Right ventricle myocardium superior (tissue), 1 donor: ENCODE measurements at regions not wholly inside any gene's neighbourhood (a gene's known extent, or its start where the extent isn't known, plus 50 kb on each side); places are given as distances from the start of the nearest gene placed in this dataset.
A peak's percentile ranks its signal among the peaks of the same experiment; 100 is the strongest.

Experiments
- ATAC-seq: fragments of 200-7000 bp; cut with Tn5 transposase; one replicate; pipeline ENCODE4 v1.9.1; 2020; ENCODE audit warnings: mild to moderate bottlenecking; ENCODE audit not compliant: poor library complexity
- DNase-seq: peaks from one replicate; pipeline ENCODE4 v3.0.0-alpha.2; 2020
- intact Hi-C: fragments of 100-400 bp; cut with DNase I; formaldehyde crosslinking; loops from one replicate; pipeline ENCODE4 v1.11.2; 2022
- donor health status: DM: no; HTN: yes; CAD: no; lungs with severe emphysema.

DNA sequence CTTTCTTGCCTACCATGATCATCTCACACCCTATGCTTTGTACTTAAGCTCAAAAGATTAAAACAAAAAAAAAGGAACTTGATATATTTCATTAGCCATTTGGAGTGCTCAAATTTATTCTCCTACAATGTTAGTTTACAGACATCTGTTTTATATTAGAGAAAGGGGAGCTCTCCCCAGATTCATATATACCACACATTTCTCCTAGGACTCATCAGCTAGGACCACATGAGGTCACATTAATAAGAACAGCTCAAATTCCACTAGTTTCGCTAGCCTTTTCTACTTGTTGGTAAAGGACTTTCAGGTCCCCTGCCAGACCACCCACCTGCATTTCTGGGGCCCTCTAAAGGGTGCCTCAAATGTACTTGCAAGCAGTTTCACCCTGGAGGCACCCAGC is 151.2 kb upstream of the MMADHC start:
- ATAC-seq (no peak), DNase-seq (no peak)
- intact Hi-C loops = no loop called here

- DNase-seq = no peak
- ATAC-seq = no peak
- intact Hi-C loops = no loop called here
These were observed 150.3 kb upstream of the MMADHC start for GRCh38 chr2:149737896-149738295.

DNA sequence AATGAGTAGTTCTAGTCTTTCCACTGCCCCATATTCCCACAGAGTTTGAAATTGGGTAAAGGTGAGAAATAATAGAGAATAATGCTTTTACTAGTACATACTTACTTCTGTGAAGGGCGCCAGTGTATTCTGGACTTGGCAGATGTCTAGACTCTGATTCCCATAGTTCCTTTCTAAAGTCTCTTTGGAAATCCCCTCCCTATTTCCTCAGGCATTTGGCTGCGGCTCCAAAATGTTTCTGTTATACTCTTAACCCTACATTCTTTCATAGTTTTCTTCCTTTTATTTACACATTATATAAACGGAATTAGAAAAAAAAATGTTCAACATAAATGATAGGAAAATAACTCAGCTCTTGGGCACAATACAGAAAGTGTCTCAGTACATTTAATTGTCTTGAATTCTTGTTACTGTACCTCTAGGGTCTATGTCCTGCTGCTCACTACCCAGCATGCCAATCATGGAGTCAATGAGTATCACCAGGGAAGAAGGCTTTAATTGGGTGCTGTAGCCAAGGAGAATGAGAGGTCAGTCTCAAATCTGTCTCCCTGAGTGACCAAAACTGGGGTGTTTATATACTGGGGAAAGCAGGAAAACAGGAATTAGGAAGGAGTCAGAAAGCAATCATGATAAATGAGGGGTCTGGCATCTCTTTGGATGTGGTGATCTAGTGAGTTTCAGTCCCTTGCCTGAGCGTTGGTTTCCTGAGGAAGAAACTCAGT is 147.8 kb upstream of the MMADHC start:
- no peak for DNase-seq
- no peak for ATAC-seq
- intact Hi-C loops = no loop called here

DNA sequence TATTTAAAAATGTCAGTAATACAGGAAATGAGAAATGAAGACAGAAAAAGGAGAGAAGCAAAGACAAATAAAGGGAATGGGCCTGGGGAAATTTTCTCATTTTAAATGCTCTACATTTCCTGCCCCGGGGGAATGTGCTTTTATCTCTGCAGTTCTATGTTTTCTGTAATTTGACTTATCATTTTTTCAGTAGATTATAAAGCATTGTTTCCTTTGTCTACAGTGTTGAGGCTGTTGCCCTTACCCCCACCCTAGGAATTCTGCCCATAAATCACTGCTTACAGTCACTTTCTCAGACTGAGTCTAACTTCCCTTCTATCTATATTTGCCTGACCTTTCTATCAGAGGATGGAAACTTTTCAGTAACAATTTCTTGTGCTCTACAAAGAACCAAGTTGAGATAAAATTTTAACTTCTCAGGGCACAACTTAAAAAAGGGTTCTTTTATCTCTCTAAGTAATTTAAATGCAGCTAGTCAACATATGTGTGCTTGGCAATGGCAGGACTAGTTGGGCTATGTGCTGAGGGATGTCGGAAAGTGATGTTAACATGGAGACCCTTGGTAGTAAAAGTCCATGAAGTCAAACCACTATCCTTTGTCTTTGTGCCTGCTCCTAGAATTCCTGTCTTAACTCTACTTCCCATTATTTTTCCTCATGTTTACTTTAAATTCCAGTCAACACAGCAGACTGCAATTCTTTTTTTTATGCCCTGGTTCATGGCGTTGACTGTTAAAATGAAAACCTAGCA is 146.5 kb upstream of the MMADHC start:
- ATAC-seq (no peak), DNase-seq (no peak)
- intact Hi-C loops = no loop called here

GRCh38 chr2:149732730-149733290 is 145.2 kb upstream of the MMADHC start:
- intact Hi-C loops = no loop called here
- ATAC-seq (no peak), DNase-seq (no peak)

GRCh38 chr2:149732001-149732685 is 144.6 kb upstream of the MMADHC start:
- DNase-seq (no peak), ATAC-seq (no peak)
- intact Hi-C loops = no loop called here

- no peak for DNase-seq
- intact Hi-C loops = no loop called here
- peak; percentile 67 for ATAC-seq
These were observed 143.5 kb upstream of the MMADHC start for GRCh38 chr2:149731079-149731478.

DNA sequence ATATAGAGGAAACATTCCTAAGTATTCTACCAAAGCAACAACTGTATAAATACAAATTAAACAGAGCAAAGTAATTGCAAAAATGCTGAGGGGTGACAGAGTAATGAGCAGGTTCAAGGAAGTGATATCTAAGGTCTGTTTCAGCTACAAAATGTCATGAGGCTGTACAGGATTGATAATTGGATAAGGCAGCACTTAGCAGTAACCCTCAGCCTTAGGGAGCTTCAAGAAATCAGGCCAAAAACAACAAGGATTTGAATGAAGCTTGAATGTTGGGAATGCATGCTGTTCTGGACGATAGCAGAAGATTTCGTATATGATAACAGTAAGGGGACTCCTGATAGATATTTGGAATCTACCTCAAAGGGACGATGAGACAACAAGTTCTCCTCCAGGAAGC is 142.0 kb upstream of the MMADHC start:
- intact Hi-C loops = no loop called here
- DNase-seq = no peak

GRCh38 chr2:149727927-149728326 is 140.4 kb upstream of the MMADHC start:
- no peak for ATAC-seq
- DNase-seq = no peak
- intact Hi-C loops = no loop called here

More for the DNA sequence above, 142.0 kb upstream of the MMADHC start:
- no peak for ATAC-seq

DNA sequence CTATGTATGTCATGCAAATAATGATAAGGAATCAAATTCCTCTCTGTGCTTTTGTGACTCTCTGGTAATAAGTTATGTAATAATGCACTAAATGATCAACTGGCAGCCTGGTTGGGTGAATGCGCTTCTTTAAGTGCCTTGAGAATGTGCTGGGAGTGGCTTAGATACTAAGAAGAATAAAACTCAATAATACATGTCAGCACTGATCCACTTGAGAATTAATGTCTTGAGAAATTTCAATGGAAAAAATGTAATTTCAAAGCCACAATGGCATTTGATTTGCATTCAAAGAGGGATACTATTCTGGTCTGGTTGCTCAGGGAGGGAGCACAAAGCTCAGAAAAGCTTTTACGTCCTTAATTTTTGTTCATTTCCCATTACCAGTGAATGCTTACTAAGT is 137.7 kb upstream of the MMADHC start:
- intact Hi-C loops = no loop called here
- ATAC-seq (no peak), DNase-seq (no peak)

DNA sequence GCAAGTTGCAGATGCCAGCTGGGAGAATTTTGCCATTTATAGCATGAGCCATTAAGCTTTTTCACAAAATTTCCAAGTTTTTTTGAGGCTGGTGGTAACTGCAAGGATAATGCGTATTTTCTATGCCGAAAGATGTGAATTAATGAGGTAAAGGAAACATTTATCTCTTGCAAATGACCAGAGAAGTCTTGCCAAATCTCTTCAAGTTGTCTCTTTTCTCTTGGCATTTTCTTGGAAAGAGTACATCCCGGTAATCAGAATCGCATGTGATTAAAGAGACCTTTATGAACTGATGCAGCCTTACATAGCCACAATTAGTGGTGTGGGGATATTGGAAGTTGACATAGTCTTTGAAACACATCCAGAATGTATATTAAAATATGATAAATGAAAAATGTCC is 136.5 kb upstream of the MMADHC start:
- intact Hi-C loops = no loop called here
- no peak for ATAC-seq
- no peak for DNase-seq

- intact Hi-C loops = no loop called here
- DNase-seq = no peak
- ATAC-seq = no peak
These were observed 133.0 kb upstream of the MMADHC start for GRCh38 chr2:149720615-149721014.

DNA sequence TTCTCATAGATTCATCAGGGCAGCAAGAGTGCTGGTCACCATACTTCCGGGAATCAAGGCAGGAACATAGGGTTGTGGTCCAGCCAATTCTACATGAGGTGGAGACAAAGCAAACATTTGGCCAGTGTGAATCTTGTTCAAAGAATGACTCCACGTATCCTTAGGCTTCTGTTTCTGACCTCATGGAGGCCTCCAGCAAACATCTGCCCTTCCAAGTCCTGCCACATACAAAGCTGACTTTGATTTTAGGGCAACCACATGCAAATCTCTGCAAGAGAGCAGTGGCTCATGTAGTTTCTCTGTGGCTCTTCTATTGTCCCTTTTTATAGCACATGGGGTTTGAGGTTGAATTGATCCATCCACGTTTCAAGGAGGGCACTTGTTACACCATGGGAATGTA is 132.1 kb upstream of the MMADHC start:
- ATAC-seq = no peak
- no peak for DNase-seq

GRCh38 chr2:149716687-149717086 is 129.1 kb upstream of the MMADHC start:
- no peak for DNase-seq
- ATAC-seq = no peak
- intact Hi-C loops = no loop called here

More for the DNA sequence above, 132.1 kb upstream of the MMADHC start:
- intact Hi-C loops = no loop called here

DNA sequence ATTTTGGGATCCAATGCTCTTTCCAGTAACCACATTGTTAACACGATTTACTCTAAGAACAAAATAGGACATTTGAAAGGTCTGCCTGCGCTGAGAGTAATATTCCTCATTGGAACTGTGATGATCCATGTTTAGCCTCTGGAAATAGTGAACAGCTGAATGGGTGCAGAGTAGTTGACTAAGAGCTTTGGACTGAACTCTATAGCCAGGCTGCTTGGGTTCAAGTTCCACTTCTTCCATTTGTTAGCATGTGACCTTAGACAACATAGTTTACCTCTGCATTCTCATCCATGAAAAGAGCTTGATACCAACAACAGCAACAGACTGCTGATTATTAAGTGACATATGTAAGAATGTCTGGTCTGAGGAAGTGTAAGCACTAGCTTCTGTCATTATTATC is 128.3 kb upstream of the MMADHC start:
- no peak for ATAC-seq

GRCh38 chr2:149715005-149715592 is 127.5 kb upstream of the MMADHC start:
- DNase-seq = no peak
- intact Hi-C loops = no loop called here
- ATAC-seq = no peak

More for the DNA sequence above, 128.3 kb upstream of the MMADHC start:
- DNase-seq = no peak
- intact Hi-C loops = no loop called here

DNA sequence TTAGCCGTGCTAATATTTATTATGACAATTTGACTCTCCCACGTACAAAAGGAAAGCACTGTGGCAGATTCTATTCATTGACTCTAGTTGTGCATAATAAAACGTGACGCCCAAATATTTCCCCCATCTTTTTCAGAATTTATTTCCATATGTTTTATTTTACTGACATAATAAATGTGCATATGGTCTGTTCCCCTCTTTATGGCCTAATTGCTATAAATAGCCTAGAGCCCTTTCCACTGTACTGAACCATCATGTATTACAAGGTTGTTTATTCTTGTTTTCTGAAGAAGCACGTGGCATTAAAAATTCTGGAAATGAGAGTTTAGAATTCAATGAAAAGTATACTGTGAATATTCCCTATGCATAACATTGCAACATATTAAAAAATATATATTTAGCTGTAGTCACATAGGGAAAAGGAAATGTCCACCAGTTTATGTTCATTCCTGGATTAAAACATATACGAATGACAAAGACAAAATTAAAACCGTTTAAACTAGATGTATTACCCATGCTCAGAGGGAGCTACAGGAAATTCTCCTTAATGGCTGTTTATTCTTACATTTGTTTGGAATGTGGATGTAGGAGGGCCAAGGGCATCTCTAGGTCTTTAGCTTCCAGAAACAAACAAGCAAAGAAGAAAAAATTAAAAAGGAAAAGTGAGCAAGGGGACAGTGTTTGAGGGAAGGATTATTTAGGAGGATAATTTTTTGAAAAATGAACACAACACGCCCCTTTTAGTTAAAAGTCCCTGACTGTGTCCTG is 122.1 kb upstream of the MMADHC start:
- intact Hi-C loops = no loop called here
- DNase-seq = no peak
- ATAC-seq = no peak

- intact Hi-C loops = no loop called here
- ATAC-seq (no peak), DNase-seq (no peak)
These were observed 115.7 kb upstream of the MMADHC start for GRCh38 chr2:149703281-149703680.
